CD4-positive, CD25-positive, alpha-beta regulatory T cell (primary cell): ENCODE measurements at regions not wholly inside any gene's neighbourhood (a gene's known extent, or its start where the extent isn't known, plus 50 kb on each side); places are given as distances from the start of the nearest gene placed in this dataset.
A peak's percentile ranks its signal among the peaks of the same experiment; 100 is the strongest.

Source experiments
- ATAC-seq, 2 donors: fragments of 150-1000 bp; cut with Tn5 transposase; one replicate each; pipeline ENCODE4 v1.10.0; 2021; ENCODE audit warnings: low read depth in 2 of 2, moderate number of reproducible peaks in 2 of 2, moderate library complexity in 1 of 2
- DNase-seq, 3 donors: peaks; one replicate each; pipeline versions ENCODE4 v3.0.0 to v3.0.0-alpha.2; 2012 to 2022; ENCODE audit warnings: mixed read lengths in 1 of 3
- H3K27ac ChIP-seq: one replicate; pipeline ENCODE4 v1.7.0; 2013; ENCODE audit warnings: mild to moderate bottlenecking, low read length; ENCODE audit not compliant: insufficient read depth, poor library complexity, severe bottlenecking
- H3K27me3 ChIP-seq: one replicate; pipeline ENCODE4 v1.7.0; 2013; ENCODE audit warnings: low read length; ENCODE audit not compliant: control insufficient read depth, insufficient read depth
- H3K36me3 ChIP-seq: one replicate; pipeline ENCODE4 v1.7.0; 2013; ENCODE audit warnings: mild to moderate bottlenecking, low read length, moderate library complexity; ENCODE audit not compliant: control insufficient read depth, insufficient read depth
- H3K4me1 ChIP-seq: 2 replicates; pipeline ENCODE4 v1.7.0; 2013; ENCODE audit warnings: mild to moderate bottlenecking, low read length; ENCODE audit not compliant: insufficient read depth, control insufficient read depth, poor library complexity, severe bottlenecking
- H3K4me3 ChIP-seq: one replicate; pipeline ENCODE4 v1.7.0; 2013; ENCODE audit warnings: low read depth, mild to moderate bottlenecking, low read length, moderate library complexity
- H3K9me3 ChIP-seq, 2 experiments: 1 replicate in 1 of 2; 2 replicates in 1 of 2; pipeline ENCODE4 v1.7.0; 2013; ENCODE audit warnings: low read length in 2 of 2, mild to moderate bottlenecking in 1 of 2, moderate library complexity in 1 of 2; ENCODE audit not compliant: control insufficient read depth in 2 of 2
- H3K27ac Mint-ChIP-seq, 3 donors: one replicate each; pipeline ENCODE4 v1.8.0; 2020 to 2022; ENCODE audit warnings: mild to moderate bottlenecking in 3 of 3, mixed read lengths in 3 of 3, moderate library complexity in 2 of 3
- H3K27me3 Mint-ChIP-seq: one replicate; pipeline ENCODE4 v1.8.0; 2022; ENCODE audit warnings: mild to moderate bottlenecking, mixed read lengths
- H3K36me3 Mint-ChIP-seq: one replicate; pipeline ENCODE4 v1.8.0; 2020; ENCODE audit warnings: mixed read lengths
- H3K4me1 Mint-ChIP-seq, 4 donors: one replicate each; pipeline ENCODE4 v1.8.0; 2020 to 2022; ENCODE audit warnings: mixed read lengths in 4 of 4, mild to moderate bottlenecking in 1 of 4
- H3K4me3 Mint-ChIP-seq, 4 donors: one replicate each; pipeline ENCODE4 v1.8.0; 2020 to 2022; ENCODE audit warnings: mild to moderate bottlenecking in 4 of 4, mixed read lengths in 4 of 4, moderate library complexity in 3 of 4
- H3K9me3 Mint-ChIP-seq, 7 donors: one replicate each; pipeline ENCODE4 v1.8.0; 2020 to 2022; ENCODE audit warnings: mixed read lengths in 7 of 7, mild to moderate bottlenecking in 3 of 7, moderate library complexity in 2 of 7

DNA sequence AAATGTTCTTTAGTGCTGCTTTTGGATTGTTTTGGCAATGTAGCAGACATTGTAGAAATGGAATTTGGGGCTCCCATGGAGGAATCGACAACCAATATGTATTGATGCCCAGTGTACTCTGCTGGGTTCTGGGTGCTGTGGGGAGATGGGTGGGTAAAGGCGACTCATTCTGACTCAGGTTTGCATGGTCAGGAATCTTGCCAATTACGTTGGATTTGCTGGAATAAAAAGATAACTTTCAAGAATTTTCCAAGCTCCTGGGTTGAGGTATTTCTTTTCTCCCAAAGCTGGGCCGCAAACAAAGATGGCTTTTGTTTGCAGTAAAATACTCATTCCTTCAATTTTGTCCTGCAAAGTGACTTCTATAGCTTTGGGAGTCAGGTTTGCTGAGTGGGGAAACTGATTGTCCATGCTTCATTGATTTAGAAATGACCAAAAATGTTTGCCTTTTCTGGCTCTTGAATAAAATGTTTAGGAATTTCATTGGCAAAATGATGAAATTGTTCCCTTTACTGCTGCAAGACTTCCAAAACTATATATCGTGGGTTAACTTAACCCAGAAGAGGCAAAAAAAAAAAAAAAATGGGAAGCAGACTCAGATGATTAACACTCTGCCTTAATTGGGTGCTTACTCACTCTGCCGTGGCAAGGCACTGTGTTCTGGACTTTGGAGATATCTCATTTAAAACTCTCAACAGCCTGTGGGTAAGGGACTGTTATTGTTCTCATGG, 57.0 kb downstream of the RTL9 start:
- Histone ChIP-seq H3K9me3 (no peaks in the 10 kb centered on the region), H3K27ac (no peak overlapping the region), H3K27me3 (no peaks in the 10 kb centered on the region), H3K4me1 (peaks cover 3% of the 10 kb centered on the region), H3K36me3 (no peaks in the 10 kb centered on the region), H3K4me3 (no peak overlapping the region)
- H3K9me3 Mint-ChIP-seq: peaks cover 0 to 1% (median 0%) of the 10 kb centered on the region in 7 donors
- DNase-seq (no peak), ATAC-seq (no peak)
- H3K36me3 Mint-ChIP-seq: no peaks in the 10 kb centered on the region
- no peak overlapping the region for H3K27ac Mint-ChIP-seq
- H3K27me3 Mint-ChIP-seq: peaks cover 15% of the 10 kb centered on the region
- H3K4me3 Mint-ChIP-seq: no peak overlapping the region
- peaks cover 0 to 5% (median 2%) of the 10 kb centered on the region in 4 donors for H3K4me1 Mint-ChIP-seq

DNA sequence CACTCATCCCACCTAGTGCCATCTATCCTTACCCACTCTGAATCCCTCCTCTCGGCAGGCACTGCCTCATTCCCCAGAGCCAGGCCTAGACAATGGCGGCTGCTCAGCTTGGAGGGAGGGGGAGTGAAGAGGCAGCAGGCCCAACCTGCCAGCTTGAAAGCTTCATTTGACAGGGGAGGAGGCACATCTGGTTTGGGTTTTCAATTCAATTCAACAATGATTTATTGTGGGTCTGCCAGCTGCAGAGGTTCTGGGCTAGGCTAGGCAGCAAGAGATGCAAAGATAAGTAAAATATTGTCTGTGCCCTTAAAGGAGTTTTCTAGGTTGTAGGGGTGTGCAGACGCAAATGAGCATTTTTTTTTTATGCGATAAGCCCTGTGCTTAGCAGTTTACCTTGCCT, 58.5 kb downstream of the RTL9 start:
- no peaks in the 10 kb centered on the region for H3K27me3 ChIP-seq
- Mint-ChIP-seq H3K27me3 (peaks cover 11% of the 10 kb centered on the region), H3K27ac (peak overlapping the region in 1 of 3 donors; percentile 32), H3K9me3 (peaks cover 0 to 1% (median 0%) of the 10 kb centered on the region in 7 donors), H3K36me3 (no peaks in the 10 kb centered on the region), H3K4me3 (no peak overlapping the region), H3K4me1 (peaks cover 0 to 5% (median 2%) of the 10 kb centered on the region in 4 donors)
- H3K4me3 ChIP-seq: no peak overlapping the region
- H3K4me1 ChIP-seq: peaks cover 3% of the 10 kb centered on the region
- DNase-seq: no peak
- H3K36me3 ChIP-seq: no peaks in the 10 kb centered on the region
- H3K27ac ChIP-seq: no peak overlapping the region
- H3K9me3 ChIP-seq: no peaks in the 10 kb centered on the region
- ATAC-seq: no peak

DNA sequence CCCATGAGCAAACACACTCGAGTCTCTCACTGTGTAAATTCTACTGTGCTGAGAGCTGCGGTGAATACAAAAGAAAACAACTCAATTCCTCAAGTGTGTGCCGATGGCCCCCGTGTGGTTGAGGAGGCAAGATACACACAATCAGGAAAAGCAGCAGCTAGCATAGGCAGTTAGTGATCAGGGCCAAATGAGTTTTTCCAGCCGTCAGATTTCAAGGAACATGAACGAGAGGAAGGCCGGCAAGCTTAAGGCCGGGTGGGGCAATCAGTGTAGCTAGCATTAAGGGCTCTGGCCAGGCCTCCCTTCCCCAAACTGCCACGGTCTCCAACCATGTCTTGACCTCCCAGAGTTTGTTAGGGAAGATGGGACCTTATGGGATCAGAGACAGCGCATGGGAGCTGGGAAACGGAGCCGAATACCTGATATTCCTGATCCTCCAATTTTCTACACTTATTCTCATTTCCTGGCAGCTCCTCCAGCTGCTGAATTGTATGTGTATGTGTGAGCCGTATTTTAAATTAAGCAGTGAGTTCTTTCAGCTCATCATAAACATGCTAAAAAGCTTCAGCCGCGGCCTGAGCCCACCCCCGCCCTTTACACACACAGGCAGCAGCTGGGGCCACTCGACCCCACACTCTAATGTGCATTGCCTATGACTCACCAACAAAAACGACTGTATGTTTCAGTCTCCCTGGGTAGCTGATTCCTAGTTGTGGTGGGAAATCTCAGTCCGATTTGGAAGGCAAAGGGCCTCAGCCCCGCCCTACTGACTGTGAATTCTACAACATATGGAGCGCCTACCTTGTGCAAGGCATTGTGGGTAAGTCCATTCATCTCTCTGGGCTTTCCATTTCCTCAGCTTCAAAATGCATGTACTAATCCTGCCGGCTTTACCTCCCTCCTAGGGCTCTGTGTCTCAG, 59.9 kb downstream of the RTL9 start:
- H3K36me3 Mint-ChIP-seq: no peaks in the 10 kb centered on the region
- no peak for ATAC-seq
- H3K4me3 ChIP-seq: no peak overlapping the region

DNA sequence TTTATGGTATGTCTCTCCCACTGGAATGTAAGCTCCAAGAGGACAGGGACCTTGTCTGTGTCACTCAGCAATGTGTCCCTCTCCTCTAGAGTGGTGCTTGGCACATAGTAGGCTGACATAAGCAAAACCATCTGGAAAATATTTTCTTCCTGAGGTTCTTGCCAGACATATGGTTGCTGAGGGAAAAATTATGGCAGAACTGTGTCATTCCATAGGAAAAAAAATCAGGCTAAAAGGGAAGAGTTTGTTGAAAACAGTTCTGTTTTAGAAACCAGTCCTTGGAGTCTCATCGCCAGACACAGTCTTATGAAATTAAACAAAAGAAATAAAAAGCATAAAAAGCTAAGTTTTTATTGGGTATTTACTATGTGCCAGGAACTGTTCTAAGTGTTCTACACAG, 60.9 kb downstream of the RTL9 start:
- DNase-seq (no peak), ATAC-seq (no peak)
- H3K4me1 ChIP-seq: no peaks in the 10 kb centered on the region
- no peak overlapping the region for H3K4me3 Mint-ChIP-seq
- no peaks in the 10 kb centered on the region for H3K27me3 ChIP-seq
- H3K4me3 ChIP-seq: no peak overlapping the region
- no peak overlapping the region for H3K27ac ChIP-seq
- H3K4me1 Mint-ChIP-seq: peaks cover 0 to 4% (median 0%) of the 10 kb centered on the region in 4 donors
- no peaks in the 10 kb centered on the region for H3K36me3 ChIP-seq
- H3K36me3 Mint-ChIP-seq: no peaks in the 10 kb centered on the region
- no peak overlapping the region for H3K27ac Mint-ChIP-seq
- no peaks in the 10 kb centered on the region for H3K9me3 Mint-ChIP-seq
- H3K9me3 ChIP-seq: no peaks in the 10 kb centered on the region
- peaks cover 5% of the 10 kb centered on the region for H3K27me3 Mint-ChIP-seq

More for the DNA sequence above, 59.9 kb downstream of the RTL9 start:
- Mint-ChIP-seq H3K9me3 (peaks cover 0 to 1% (median 0%) of the 10 kb centered on the region in 7 donors), H3K27ac (no peak overlapping the region), H3K4me1 (peaks cover 0 to 5% (median 0%) of the 10 kb centered on the region in 4 donors), H3K27me3 (peaks cover 5% of the 10 kb centered on the region), H3K4me3 (no peak overlapping the region)
- Histone ChIP-seq H3K9me3 (no peaks in the 10 kb centered on the region), H3K27ac (no peak overlapping the region), H3K4me1 (no peaks in the 10 kb centered on the region), H3K36me3 (no peaks in the 10 kb centered on the region), H3K27me3 (no peaks in the 10 kb centered on the region)
- DNase-seq: no peak

DNA sequence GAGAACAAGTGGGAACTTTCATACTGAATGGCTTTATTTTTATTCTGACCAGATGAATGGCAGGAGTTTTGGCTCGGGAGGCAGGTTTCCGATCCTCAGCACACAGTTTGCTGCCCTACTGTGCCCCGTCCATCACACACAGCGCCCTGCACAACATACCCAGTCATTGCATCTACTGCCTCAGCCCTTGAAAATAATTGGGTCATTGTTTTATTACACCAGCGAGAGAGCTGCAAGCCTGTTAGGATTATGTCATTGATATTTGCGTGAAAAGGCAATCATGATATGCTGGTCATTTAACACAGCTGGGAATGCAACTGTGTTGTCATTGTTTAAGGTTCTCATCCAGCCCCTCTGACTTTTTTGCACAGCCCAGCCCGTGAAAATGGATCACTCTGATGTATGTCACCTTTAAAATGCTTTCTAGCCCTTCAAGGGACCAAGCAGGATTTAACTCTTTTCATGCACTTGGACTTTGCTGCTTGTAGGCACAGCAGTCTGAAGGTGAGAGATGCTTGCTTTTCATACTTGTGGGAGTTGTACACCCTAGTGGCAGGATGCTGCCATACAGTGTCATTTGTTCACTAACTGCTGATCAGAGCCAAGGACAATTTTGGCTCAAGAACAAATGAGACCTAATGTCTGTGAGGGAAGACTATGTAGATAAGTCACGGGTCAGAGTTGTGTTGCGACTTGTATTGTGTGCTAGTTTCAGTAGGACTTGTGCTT, 62.3 kb downstream of the RTL9 start:
- Histone ChIP-seq H3K27ac (no peak overlapping the region), H3K27me3 (no peaks in the 10 kb centered on the region), H3K9me3 (no peaks in the 10 kb centered on the region), H3K4me1 (no peaks in the 10 kb centered on the region), H3K36me3 (no peaks in the 10 kb centered on the region), H3K4me3 (no peak overlapping the region)
- H3K27ac Mint-ChIP-seq: no peak overlapping the region
- H3K27me3 Mint-ChIP-seq: peaks cover 5% of the 10 kb centered on the region
- no peaks in the 10 kb centered on the region for H3K9me3 Mint-ChIP-seq
- no peak for DNase-seq
- no peak overlapping the region for H3K4me3 Mint-ChIP-seq
- H3K36me3 Mint-ChIP-seq: no peaks in the 10 kb centered on the region
- ATAC-seq: no peak
- H3K4me1 Mint-ChIP-seq: no peaks in the 10 kb centered on the region

DNA sequence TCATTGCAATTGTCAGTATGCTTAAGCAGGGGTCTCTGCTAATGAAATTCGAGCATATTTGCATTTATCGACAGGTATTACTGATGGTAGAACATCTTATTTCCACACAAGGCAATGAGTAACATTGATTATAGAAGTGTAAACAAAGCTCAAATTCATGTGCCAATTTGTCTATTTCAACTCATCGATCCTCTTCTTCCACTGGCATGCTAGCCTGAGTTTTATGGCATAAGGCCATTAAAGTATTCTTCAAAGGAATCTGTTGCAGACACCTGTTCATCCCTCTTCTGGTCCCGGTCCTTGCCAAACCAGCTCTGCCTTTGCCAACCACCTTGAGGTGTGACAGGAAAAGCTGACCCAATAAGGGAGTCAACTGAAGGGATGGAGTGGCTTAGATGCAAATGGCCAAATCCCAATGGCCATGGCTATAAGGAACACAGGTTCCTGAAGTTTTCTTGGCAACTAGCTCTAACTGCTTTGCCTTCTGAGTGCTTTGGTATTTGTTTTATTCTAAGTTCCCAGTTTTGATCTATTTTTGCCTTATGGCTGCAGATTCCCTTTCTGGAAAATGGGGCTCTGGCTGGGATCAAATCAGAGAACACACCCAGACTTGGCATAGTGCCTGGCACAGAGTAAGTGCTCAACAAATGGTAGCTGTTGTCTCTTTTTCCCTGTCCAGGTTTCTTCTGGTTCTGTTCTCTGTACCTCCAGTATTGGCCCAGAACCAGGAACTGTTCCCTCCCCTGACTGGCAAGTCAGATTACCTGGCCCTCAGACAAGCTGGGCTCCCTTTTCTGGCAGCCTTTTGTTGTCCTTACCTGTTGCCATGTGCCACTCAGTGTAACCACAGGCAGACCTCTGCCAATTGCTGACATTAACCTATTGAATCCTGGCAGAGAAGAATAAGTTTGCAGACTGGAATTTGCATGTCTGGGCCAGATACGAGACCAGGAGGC, 63.1 kb downstream of the RTL9 start:
- ATAC-seq (no peak), DNase-seq (no peak)
- H3K4me1 Mint-ChIP-seq: no peaks in the 10 kb centered on the region
- no peak overlapping the region for H3K4me3 ChIP-seq
- no peaks in the 10 kb centered on the region for H3K9me3 Mint-ChIP-seq
- H3K36me3 ChIP-seq: no peaks in the 10 kb centered on the region
- no peaks in the 10 kb centered on the region for H3K27me3 ChIP-seq
- no peaks in the 10 kb centered on the region for H3K9me3 ChIP-seq
- H3K27ac Mint-ChIP-seq: no peak overlapping the region
- no peaks in the 10 kb centered on the region for H3K36me3 Mint-ChIP-seq
- H3K4me3 Mint-ChIP-seq: no peak overlapping the region
- no peak overlapping the region for H3K27ac ChIP-seq
- no peaks in the 10 kb centered on the region for H3K4me1 ChIP-seq
- peaks cover 5% of the 10 kb centered on the region for H3K27me3 Mint-ChIP-seq
